AG09309 (cell line): ENCODE measurements at regions not wholly inside any gene's neighbourhood (a gene's known extent, or its start where the extent isn't known, plus 50 kb on each side); places are given as distances from the start of the nearest gene placed in this dataset.

Experiments used
- DNase-seq: peaks from one replicate; pipeline ENCODE4 v3.0.0-alpha.2; 2010; ENCODE audit warnings: low read depth
- H3K4me3 ChIP-seq: 2 replicates; pipeline ENCODE4 v1.5.1; 2011; ENCODE audit warnings: mild to moderate bottlenecking, low read depth, low read length, moderate library complexity; ENCODE audit not compliant: control insufficient read depth
- CTCF ChIP-seq: IDR thresholded peaks from 2 replicates; pipeline ENCODE4 v1.5.1; 2011; ENCODE audit warnings: mild to moderate bottlenecking, low read depth, low read length, inconsistent platforms; ENCODE audit not compliant: insufficient read depth, control insufficient read depth; ENCODE audit errors: missing control alignments

GRCh38 chr18:51399491-51400122, 202.1 kb upstream of the MEX3C start:
- no peak overlapping the region for H3K4me3 ChIP-seq
- no peak for TF ChIP-seq CTCF
- DNase-seq: no peak

GRCh38 chr18:51400721-51401120, 203.2 kb upstream of the MEX3C start:
- DNase-seq: no peak
- TF ChIP-seq CTCF: no peak
- H3K4me3 ChIP-seq: no peak overlapping the region

GRCh38 chr18:51401912-51402311, 204.4 kb upstream of the MEX3C start:
- no peak for TF ChIP-seq CTCF
- no peak overlapping the region for H3K4me3 ChIP-seq

GRCh38 chr18:51404620-51405019, 207.1 kb upstream of the MEX3C start:
- no peak for DNase-seq
- no peak for TF ChIP-seq CTCF
- no peak overlapping the region for H3K4me3 ChIP-seq

More at GRCh38 chr18:51401912-51402311, 204.4 kb upstream of the MEX3C start:
- DNase-seq: no peak

- TF ChIP-seq CTCF: no peak
- H3K4me3 ChIP-seq: no peak overlapping the region
- no peak for DNase-seq
Observed at GRCh38 chr18:51405683-51406477, 208.4 kb upstream of the MEX3C start.

GRCh38 chr18:51417643-51418483, 220.4 kb upstream of the MEX3C start:
- no peak for DNase-seq

More at GRCh38 chr18:51417643-51418483, 220.4 kb upstream of the MEX3C start:
- no peak overlapping the region for H3K4me3 ChIP-seq
- no peak for TF ChIP-seq CTCF
